Cardiac muscle cell (in vitro differentiated cells and primary cell): ENCODE measurements at regions not wholly inside any gene's neighbourhood (a gene's known extent, or its start where the extent isn't known, plus 50 kb on each side); places are given as distances from the start of the nearest gene placed in this dataset.
"Not testable (repeated sequence)": the region's sequence is repeated elsewhere in the genome, so short reads cannot be mapped to it uniquely, and the experiment has no call there.

Experiments used
- DNase-seq, 2 donors: peaks; one replicate each; pipeline versions ENCODE4 v3.0.0 to v3.0.0-alpha.2; 2010 to 2017; ENCODE audit warnings: low read depth in 1 of 2, low spot score in 1 of 2
- H3K27ac ChIP-seq: fragments of 200-600 bp; sonication (generic); 2 replicates; pipeline ENCODE4 v1.5.1; 2016
- H3K27me3 ChIP-seq: fragments of 200-600 bp; sonication (generic); 2 replicates; pipeline ENCODE4 v1.6.0; 2016; ENCODE audit warnings: control low read depth
- H3K36me3 ChIP-seq: fragments of 200-600 bp; sonication (generic); 2 replicates; pipeline ENCODE4 v1.5.1; 2016; ENCODE audit warnings: control low read depth
- H3K4me1 ChIP-seq: fragments of 200-600 bp; sonication (generic); 2 replicates; pipeline ENCODE4 v1.8.1; 2017; ENCODE audit warnings: low read depth, mild to moderate bottlenecking, mixed run types
- H3K4me3 ChIP-seq: fragments of 200-600 bp; sonication (generic); 2 replicates; pipeline ENCODE4 v1.5.1; 2016; ENCODE audit warnings: mild to moderate bottlenecking
- H3K9me3 ChIP-seq: fragments of 200-600 bp; sonication (generic); 2 replicates; pipeline ENCODE4 v1.5.1; 2017; ENCODE audit warnings: low read depth, mild to moderate bottlenecking, control low read depth
- TF ChIP-seq, protein P1 (sequence below): IDR thresholded peaks from 2 replicates; pipeline ENCODE4 v1.5.1; 2012; ENCODE audit warnings: low read depth, mild to moderate bottlenecking, low read length

- Histone ChIP-seq H3K36me3 (no peaks in the 10 kb centered on the region), H3K4me1 (peaks cover under 1% of the 10 kb centered on the region), H3K27me3 (no peaks in the 10 kb centered on the region), H3K27ac (no peak overlapping the region), H3K9me3 (no peaks in the 10 kb centered on the region), H3K4me3 (no peak overlapping the region)
- TF ChIP-seq, protein P1, sequence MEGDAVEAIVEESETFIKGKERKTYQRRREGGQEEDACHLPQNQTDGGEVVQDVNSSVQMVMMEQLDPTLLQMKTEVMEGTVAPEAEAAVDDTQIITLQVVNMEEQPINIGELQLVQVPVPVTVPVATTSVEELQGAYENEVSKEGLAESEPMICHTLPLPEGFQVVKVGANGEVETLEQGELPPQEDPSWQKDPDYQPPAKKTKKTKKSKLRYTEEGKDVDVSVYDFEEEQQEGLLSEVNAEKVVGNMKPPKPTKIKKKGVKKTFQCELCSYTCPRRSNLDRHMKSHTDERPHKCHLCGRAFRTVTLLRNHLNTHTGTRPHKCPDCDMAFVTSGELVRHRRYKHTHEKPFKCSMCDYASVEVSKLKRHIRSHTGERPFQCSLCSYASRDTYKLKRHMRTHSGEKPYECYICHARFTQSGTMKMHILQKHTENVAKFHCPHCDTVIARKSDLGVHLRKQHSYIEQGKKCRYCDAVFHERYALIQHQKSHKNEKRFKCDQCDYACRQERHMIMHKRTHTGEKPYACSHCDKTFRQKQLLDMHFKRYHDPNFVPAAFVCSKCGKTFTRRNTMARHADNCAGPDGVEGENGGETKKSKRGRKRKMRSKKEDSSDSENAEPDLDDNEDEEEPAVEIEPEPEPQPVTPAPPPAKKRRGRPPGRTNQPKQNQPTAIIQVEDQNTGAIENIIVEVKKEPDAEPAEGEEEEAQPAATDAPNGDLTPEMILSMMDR = peak; percentile 70
- DNase-seq = peak; percentile 75 to 79
These were observed 66.4 kb upstream of the BTG3 start for GRCh38 chr21:17679002-17679600.

GRCh38 chr21:17676930-17677329, 64.2 kb upstream of the BTG3 start:
- not testable (repeated sequence) for H3K27ac ChIP-seq, H3K9me3 ChIP-seq, H3K4me3 ChIP-seq, H3K36me3 ChIP-seq, DNase-seq, H3K4me1 ChIP-seq, H3K27me3 ChIP-seq

GRCh38 chr21:17674106-17674505, 61.4 kb upstream of the BTG3 start:
- Histone ChIP-seq H3K27me3 (no peaks in the 10 kb centered on the region), H3K27ac (no peak overlapping the region), H3K9me3 (no peaks in the 10 kb centered on the region), H3K4me1 (peaks cover 4% of the 10 kb centered on the region), H3K36me3 (no peaks in the 10 kb centered on the region), H3K4me3 (no peak overlapping the region)
- no peak for DNase-seq
- TF ChIP-seq, protein P1 = no peak

DNA sequence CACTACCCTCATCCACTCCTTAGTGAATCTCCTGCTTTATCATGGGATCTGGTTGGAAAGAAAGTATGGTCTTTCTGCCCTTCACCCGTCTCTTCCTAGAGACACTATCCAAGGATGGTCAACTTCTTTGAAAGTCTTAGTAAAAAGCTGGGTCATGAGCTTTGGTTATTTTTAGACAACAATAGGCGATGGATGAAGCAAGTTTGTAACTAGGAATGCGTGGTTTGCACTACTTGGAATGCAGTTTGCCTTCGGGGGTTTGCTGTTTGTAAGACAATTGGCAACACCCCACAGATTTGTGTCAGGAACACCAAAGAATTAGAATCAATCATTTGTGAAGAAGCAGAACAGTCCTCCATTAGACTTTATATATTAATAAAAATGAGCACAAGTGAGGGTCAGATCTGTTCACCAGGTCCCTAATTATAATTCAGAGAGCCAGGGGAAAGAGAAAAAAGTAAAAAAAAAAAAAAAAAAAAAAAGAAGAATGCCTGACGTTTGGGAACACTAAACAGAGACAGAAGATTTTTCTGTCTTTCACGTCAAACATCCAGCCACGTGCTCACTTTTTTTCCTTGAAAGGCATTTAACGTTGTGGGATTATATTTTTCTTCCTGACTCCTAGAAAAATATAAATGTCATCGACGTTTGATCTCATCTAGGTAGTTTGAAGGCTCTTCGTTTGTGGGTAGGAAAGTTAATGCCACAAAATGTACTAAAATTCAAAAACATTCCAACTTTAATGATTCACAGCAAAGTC, 60.7 kb upstream of the BTG3 start:
- Histone ChIP-seq H3K9me3 (no peaks in the 10 kb centered on the region), H3K27me3 (no peaks in the 10 kb centered on the region), H3K27ac (no peak overlapping the region), H3K4me1 (peaks cover 4% of the 10 kb centered on the region), H3K36me3 (no peaks in the 10 kb centered on the region), H3K4me3 (no peak overlapping the region)
- TF ChIP-seq, protein P1 = no peak
- peak in 1 of 2 donors; percentile 13 for DNase-seq

DNA sequence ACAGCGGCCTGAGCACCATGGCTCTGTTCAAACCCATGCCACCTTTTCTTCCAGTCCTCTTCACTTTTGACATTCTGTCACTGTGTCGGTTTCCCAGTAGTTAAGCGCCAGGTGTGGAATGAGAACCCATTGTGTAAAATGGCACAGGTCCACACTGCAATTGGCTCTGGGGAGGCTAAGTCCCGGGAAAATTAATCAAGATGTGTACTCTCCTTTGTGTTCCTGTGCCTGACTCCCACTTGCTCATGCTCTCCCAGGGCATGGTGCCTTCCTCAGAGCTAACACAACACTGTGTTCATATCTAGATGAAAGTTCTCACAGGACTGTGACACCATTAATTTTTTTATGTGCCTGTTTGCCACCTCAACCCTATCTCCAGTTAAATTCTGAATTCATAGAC, 59.0 kb upstream of the BTG3 start:
- Histone ChIP-seq H3K4me3 (no peak overlapping the region), H3K4me1 (peaks cover 4% of the 10 kb centered on the region), H3K27me3 (no peaks in the 10 kb centered on the region), H3K27ac (no peak overlapping the region), H3K9me3 (no peaks in the 10 kb centered on the region), H3K36me3 (no peaks in the 10 kb centered on the region)
- TF ChIP-seq, protein P1 = no peak
- no peak for DNase-seq

GRCh38 chr21:17668479-17669140, 55.9 kb upstream of the BTG3 start:
- Histone ChIP-seq H3K27ac (no peak overlapping the region), H3K27me3 (no peaks in the 10 kb centered on the region), H3K4me1 (no peaks in the 10 kb centered on the region), H3K9me3 (no peaks in the 10 kb centered on the region), H3K4me3 (no peak overlapping the region), H3K36me3 (no peaks in the 10 kb centered on the region)
- DNase-seq = no peak
- TF ChIP-seq, protein P1 = no peak
